ENCODE measurements at regions not wholly inside any gene's neighbourhood (a gene's known extent, or its start where the extent isn't known, plus 50 kb on each side); places are given as distances from the start of the nearest gene placed in this dataset.
"Not testable (repeated sequence)": the region's sequence is repeated elsewhere in the genome, so short reads cannot be mapped to it uniquely, and the experiment has no call there.

- no peak overlapping the region for H3K4me3 ChIP-seq (ENCODE audit: low read length)
- TF ChIP-seq, protein P1, sequence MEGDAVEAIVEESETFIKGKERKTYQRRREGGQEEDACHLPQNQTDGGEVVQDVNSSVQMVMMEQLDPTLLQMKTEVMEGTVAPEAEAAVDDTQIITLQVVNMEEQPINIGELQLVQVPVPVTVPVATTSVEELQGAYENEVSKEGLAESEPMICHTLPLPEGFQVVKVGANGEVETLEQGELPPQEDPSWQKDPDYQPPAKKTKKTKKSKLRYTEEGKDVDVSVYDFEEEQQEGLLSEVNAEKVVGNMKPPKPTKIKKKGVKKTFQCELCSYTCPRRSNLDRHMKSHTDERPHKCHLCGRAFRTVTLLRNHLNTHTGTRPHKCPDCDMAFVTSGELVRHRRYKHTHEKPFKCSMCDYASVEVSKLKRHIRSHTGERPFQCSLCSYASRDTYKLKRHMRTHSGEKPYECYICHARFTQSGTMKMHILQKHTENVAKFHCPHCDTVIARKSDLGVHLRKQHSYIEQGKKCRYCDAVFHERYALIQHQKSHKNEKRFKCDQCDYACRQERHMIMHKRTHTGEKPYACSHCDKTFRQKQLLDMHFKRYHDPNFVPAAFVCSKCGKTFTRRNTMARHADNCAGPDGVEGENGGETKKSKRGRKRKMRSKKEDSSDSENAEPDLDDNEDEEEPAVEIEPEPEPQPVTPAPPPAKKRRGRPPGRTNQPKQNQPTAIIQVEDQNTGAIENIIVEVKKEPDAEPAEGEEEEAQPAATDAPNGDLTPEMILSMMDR (conservative IDR thresholded peaks at IDR 0.05; ENCODE audit: low read length), result no peak
- no peak for DNase-seq (ENCODE audit: low read depth)
Measured at GRCh38 chr2:113828049-113828742, 61.7 kb upstream of the ACTR3 start.

GRCh38 chr2:113827426-113827825, 62.5 kb upstream of the ACTR3 start:
- DNase-seq (ENCODE audit: low read depth), result no peak
- H3K4me3 ChIP-seq (ENCODE audit: low read length), result no peak overlapping the region
- TF ChIP-seq, protein P1 (conservative IDR thresholded peaks at IDR 0.05; ENCODE audit: low read length), result no peak

GRCh38 chr2:113826346-113827285, 63.3 kb upstream of the ACTR3 start:
- DNase-seq (ENCODE audit: low read depth), result no peak
- no peak overlapping the region for H3K4me3 ChIP-seq (ENCODE audit: low read length)
- TF ChIP-seq, protein P1 (conservative IDR thresholded peaks at IDR 0.05; ENCODE audit: low read length), result no peak

- peak; percentile 22 for DNase-seq (ENCODE audit: low read depth)
- H3K4me3 ChIP-seq (ENCODE audit: low read length), result no peak overlapping the region
- TF ChIP-seq, protein P1 (conservative IDR thresholded peaks at IDR 0.05; ENCODE audit: low read length), result no peak
Measured at GRCh38 chr2:113823716-113824595, 65.9 kb upstream of the ACTR3 start.

- no peak overlapping the region for H3K4me3 ChIP-seq (ENCODE audit: low read length)
- TF ChIP-seq, protein P1 (conservative IDR thresholded peaks at IDR 0.05; ENCODE audit: low read length), result no peak
- peak; percentile 13 for DNase-seq (ENCODE audit: low read depth)
Measured at GRCh38 chr2:113822087-113822815, 65.8 kb upstream of the SLC35F5 start.

DNA sequence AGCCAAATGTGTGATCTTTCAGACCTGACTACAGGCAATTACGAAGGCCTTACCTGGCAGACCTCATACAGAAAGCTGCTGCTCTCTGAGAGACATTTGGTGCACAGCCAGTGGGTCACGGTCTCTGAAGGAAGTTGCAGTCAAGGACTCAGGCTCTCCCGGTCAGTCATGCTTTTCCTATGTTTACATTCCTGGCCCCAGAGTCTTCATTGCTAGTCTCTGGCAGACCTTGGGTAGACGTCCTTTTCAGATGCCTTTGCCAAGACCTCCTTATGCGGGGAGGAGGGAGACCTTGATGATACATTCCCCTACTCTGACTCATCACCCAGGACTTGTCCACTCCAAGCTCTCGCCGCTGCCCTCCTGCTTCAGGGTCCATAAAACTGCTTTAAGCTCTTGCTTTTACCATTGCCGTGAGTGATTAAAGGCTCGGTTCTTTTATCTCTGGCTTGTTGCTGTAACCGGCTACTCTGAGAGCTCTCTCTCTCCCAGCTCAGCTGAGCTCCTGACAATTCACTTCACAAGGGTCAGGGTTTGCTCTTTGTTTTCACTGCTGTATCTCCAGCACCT, 62.0 kb upstream of the SLC35F5 start:
- DNase-seq (ENCODE audit: low read depth), result peak; percentile 100
- peak overlapping the region; percentile 22 for H3K4me3 ChIP-seq (ENCODE audit: low read length)
- TF ChIP-seq, protein P1 (conservative IDR thresholded peaks at IDR 0.05; ENCODE audit: low read length), result no peak

DNA sequence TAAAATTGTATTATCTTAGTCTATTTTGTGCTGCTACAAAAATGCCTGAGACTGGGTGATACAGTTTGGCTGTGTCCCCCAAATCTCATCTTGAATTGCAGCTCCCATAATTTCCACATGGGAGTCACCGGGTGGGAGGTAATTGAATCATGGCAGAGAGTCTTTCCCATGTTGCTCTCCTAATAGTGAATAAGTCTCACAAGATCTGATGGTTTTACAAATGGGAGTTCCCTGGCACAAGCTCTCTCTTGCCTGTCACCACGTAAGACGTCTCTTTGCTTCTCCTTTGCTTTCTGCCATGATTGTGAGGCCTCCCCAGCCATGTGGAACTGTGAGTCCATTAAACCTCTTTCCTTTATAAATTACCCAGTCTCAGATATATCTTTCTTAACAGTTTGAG, 57.0 kb upstream of the SLC35F5 start:
- H3K4me3 ChIP-seq (ENCODE audit: low read length); DNase-seq (ENCODE audit: low read depth): not testable (repeated sequence)

Data from AG10803 (cell line).